CD14-positive monocyte (primary cell): ENCODE measurements at regions not wholly inside any gene's neighbourhood (a gene's known extent, or its start where the extent isn't known, plus 50 kb on each side); places are given as distances from the start of the nearest gene placed in this dataset.
"Not testable (repeated sequence)": the region's sequence is repeated elsewhere in the genome, so short reads cannot be mapped to it uniquely, and the experiment has no call there.

Experiments used
- DNase-seq, 3 donors: peaks; one replicate each; pipeline ENCODE4 v3.0.0-alpha.2; 2011 to 2022
- H2AFZ ChIP-seq: 2 replicates; pipeline ENCODE4 v1.6.0; 2012; ENCODE audit warnings: mild to moderate bottlenecking, low read depth, low read length, inconsistent platforms; ENCODE audit not compliant: insufficient read depth, poor library complexity, severe bottlenecking
- H3K27ac ChIP-seq, 2 donors: 1 replicate in 1 of 2; 2 replicates in 1 of 2; pipeline ENCODE4 v1.5.1; 2012 to 2013; ENCODE audit warnings: low read length in 2 of 2, control low read depth in 1 of 2, inconsistent platforms in 1 of 2, low read depth in 1 of 2, mild to moderate bottlenecking in 1 of 2
- H3K27me3 ChIP-seq, 2 donors: one replicate each; pipeline versions ENCODE4 v1.6.0 to v1.6.1; 2011 to 2013; ENCODE audit warnings: low read length in 2 of 2; ENCODE audit not compliant: control insufficient read depth in 2 of 2, insufficient read depth in 2 of 2
- H3K36me3 ChIP-seq, 2 donors: replicated peaks in 1 of 2; 1 replicate in 1 of 2; 2 replicates in 1 of 2; pipeline versions ENCODE4 v1.5.1 to v1.6.1; 2012 to 2013; ENCODE audit warnings: low read length in 2 of 2, control low read depth in 1 of 2, inconsistent platforms in 1 of 2, mild to moderate bottlenecking in 1 of 2; ENCODE audit not compliant: insufficient read depth in 2 of 2, control insufficient read depth in 1 of 2
- H3K4me1 ChIP-seq, 2 donors: 1 replicate in 1 of 2; 2 replicates in 1 of 2; pipeline versions ENCODE4 v1.5.1 to v1.6.1; 2012 to 2013; ENCODE audit warnings: low read length in 2 of 2, control low read depth in 1 of 2, inconsistent platforms in 1 of 2, mild to moderate bottlenecking in 1 of 2, moderate library complexity in 1 of 2; ENCODE audit not compliant: insufficient read depth in 2 of 2, control insufficient read depth in 1 of 2
- H3K4me2 ChIP-seq: replicated peaks from 2 replicates; pipeline ENCODE3; 2012; ENCODE audit warnings: low read length, moderate library complexity, mild to moderate bottlenecking; ENCODE audit not compliant: poor library complexity, severe bottlenecking; ENCODE audit errors: extremely low read depth
- H3K4me3 ChIP-seq, 3 experiments: fragments of 200-600 bp in 1 of 3; sonication (generic) in 1 of 3; replicated peaks in 1 of 3; 1 replicate in 2 of 3; 2 replicates in 1 of 3; pipeline ENCODE4 v1.5.1; 2011 to 2013; ENCODE audit warnings: low read length in 3 of 3, mild to moderate bottlenecking in 3 of 3, control low read depth in 2 of 3, low read depth in 2 of 3, inconsistent platforms in 1 of 3, moderate library complexity in 1 of 3
- H3K79me2 ChIP-seq: 2 replicates; pipeline ENCODE4 v1.6.0; 2012; ENCODE audit warnings: mild to moderate bottlenecking, control low read depth, inconsistent platforms, low read length, moderate library complexity; ENCODE audit not compliant: insufficient read depth
- H3K9ac ChIP-seq: 2 replicates; pipeline ENCODE4 v1.6.0; 2017; ENCODE audit warnings: low read length, mild to moderate bottlenecking; ENCODE audit not compliant: insufficient read depth, poor library complexity, severe bottlenecking
- H3K9me3 ChIP-seq, 2 donors: replicated peaks in 1 of 2; 1 replicate in 1 of 2; 2 replicates in 1 of 2; pipeline versions ENCODE4 v1.5.1 to v1.6.1; 2012 to 2013; ENCODE audit warnings: low read length in 2 of 2, control low read depth in 1 of 2; ENCODE audit not compliant: control insufficient read depth in 1 of 2, insufficient read depth in 1 of 2
- H4K20me1 ChIP-seq: 2 replicates; pipeline ENCODE4 v1.6.0; 2012; ENCODE audit warnings: mild to moderate bottlenecking, low read length, control low read depth, moderate library complexity; ENCODE audit not compliant: insufficient read depth
- H3K27ac Mint-ChIP-seq, 7 donors: one replicate each; pipeline ENCODE4 v1.8.0; 2020; ENCODE audit warnings: mild to moderate bottlenecking in 7 of 7, mixed read lengths in 7 of 7, moderate library complexity in 6 of 7, inconsistent platforms in 2 of 7
- H3K27me3 Mint-ChIP-seq, 3 donors: one replicate each; pipeline ENCODE4 v1.8.0; 2021 to 2022; ENCODE audit warnings: low read depth in 3 of 3, mild to moderate bottlenecking in 3 of 3, mixed read lengths in 3 of 3, moderate library complexity in 3 of 3, inconsistent platforms in 1 of 3
- H3K36me3 Mint-ChIP-seq, 2 donors: one replicate each; pipeline ENCODE4 v1.8.0; 2020; ENCODE audit warnings: mixed read lengths in 2 of 2, inconsistent platforms in 1 of 2, mild to moderate bottlenecking in 1 of 2
- H3K4me1 Mint-ChIP-seq: one replicate; pipeline ENCODE4 v1.8.0; 2020; ENCODE audit warnings: mild to moderate bottlenecking, mixed read lengths
- H3K4me3 Mint-ChIP-seq, 2 donors: one replicate each; pipeline ENCODE4 v1.8.0; 2020; ENCODE audit warnings: mild to moderate bottlenecking in 2 of 2, mixed read lengths in 2 of 2, moderate library complexity in 1 of 2
- H3K9me3 Mint-ChIP-seq, 7 donors: one replicate each; pipeline ENCODE4 v1.8.0; 2020 to 2022; ENCODE audit warnings: mixed read lengths in 7 of 7, mild to moderate bottlenecking in 6 of 7, moderate library complexity in 6 of 7, inconsistent platforms in 2 of 7
- CTCF ChIP-seq: fragments of 200-600 bp; IDR thresholded peaks from one replicate; pipeline ENCODE4 v1.8.0; 2022; ENCODE audit warnings: antibody characterized with exemption, mild to moderate bottlenecking
- WGBS: methylation state at CpG from one replicate; pipeline ENCODE4 v1.1.5; 2013; ENCODE audit warnings: missing lambda C conversion rate; ENCODE audit not compliant: insufficient coverage; 5-methylcytosine and 5-hydroxymethylcytosine counted together
- intact Hi-C, 2 donors: fragments of 100-400 bp; cut with micrococcal nuclease; formaldehyde crosslinking; loops; one replicate each; pipeline versions ENCODE4 v1.15.0 to v1.15.1; 2023

GRCh38 chr6:21937466-21937865 is 343.9 kb downstream of the SOX4 start:
- Histone ChIP-seq H3K9ac (no peak overlapping the region), H3K79me2 (no peaks in the 10 kb centered on the region), H2AFZ (no peak overlapping the region), H4K20me1 (no peaks in the 10 kb centered on the region), H3K36me3 (no peaks in the 10 kb centered on the region), H3K27me3 (no peaks in the 10 kb centered on the region), H3K9me3 (no peaks in the 10 kb centered on the region), H3K4me1 (peaks cover 0 to 2% of the 10 kb centered on the region in 2 donors), H3K4me3 (no peak overlapping the region), H3K4me2 (no peak overlapping the region), H3K27ac (no peak overlapping the region)
- Mint-ChIP-seq H3K27me3 (no peaks in the 10 kb centered on the region), H3K27ac (no peak overlapping the region), H3K9me3 (peaks cover 0 to 5% (median 0%) of the 10 kb centered on the region in 7 donors), H3K4me3 (no peak overlapping the region), H3K36me3 (no peaks in the 10 kb centered on the region), H3K4me1 (peaks cover 4% of the 10 kb centered on the region)
- DNase-seq = no peak
- intact Hi-C loops = no loop called here
- TF ChIP-seq CTCF = no peak
- 96% methylated on average over 4 of the region's 6 CpGs for WGBS

DNA sequence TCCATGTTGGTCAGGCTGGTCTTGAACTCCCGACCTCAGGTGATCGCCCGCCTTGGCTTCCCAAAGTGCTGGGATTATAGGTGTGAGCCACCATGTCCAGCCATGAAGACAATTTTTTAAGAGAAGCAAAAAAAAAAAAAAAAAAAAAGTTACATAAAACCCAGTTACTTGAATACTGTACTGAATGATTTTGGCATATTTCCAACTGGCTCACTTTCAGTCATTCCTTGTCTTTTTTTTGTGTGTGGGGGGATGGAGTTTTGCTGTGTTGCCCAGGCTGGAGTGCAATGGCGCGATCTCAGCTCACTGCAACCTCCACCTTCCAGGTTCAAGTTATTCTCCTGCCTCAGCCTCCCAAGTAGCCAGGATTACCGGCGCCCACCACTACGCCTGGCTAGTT is 345.5 kb downstream of the SOX4 start:
- H3K4me1 ChIP-seq, H4K20me1 ChIP-seq, H3K36me3 ChIP-seq, intact Hi-C loops, H3K36me3 Mint-ChIP-seq, DNase-seq, H3K4me3 Mint-ChIP-seq, H3K9me3 Mint-ChIP-seq, H3K4me1 Mint-ChIP-seq, H3K27ac ChIP-seq, H3K4me3 ChIP-seq, H3K79me2 ChIP-seq, H2AFZ ChIP-seq, H3K4me2 ChIP-seq, H3K27me3 ChIP-seq, H3K9ac ChIP-seq, H3K27me3 Mint-ChIP-seq, H3K9me3 ChIP-seq: not testable (repeated sequence)
- H3K27ac Mint-ChIP-seq = peak overlapping the region in 2 of 7 donors; percentile 1 to 58
- WGBS = no CpG with 5 or more reads among the region's 8 CpGs
